GM23248 (cell line): ENCODE measurements at regions not wholly inside any gene's neighbourhood (a gene's known extent, or its start where the extent isn't known, plus 50 kb on each side); places are given as distances from the start of the nearest gene placed in this dataset.

Experiments
- DNase-seq: peaks from one replicate; pipeline ENCODE4 v3.0.0-alpha.2; 2015
- H2AFZ ChIP-seq: fragments of 200-600 bp; sonication (generic); 2 replicates; pipeline ENCODE4 v1.6.1; 2016; ENCODE audit warnings: antibody characterized with exemption
- H3F3A ChIP-seq: fragments of 200-600 bp; sonication (generic); 2 replicates; pipeline ENCODE4 v1.6.1; 2016; ENCODE audit warnings: mild to moderate bottlenecking, antibody characterized with exemption, mixed run types; ENCODE audit not compliant: insufficient read depth
- H3K27ac ChIP-seq: fragments of 200-600 bp; sonication (generic); 2 replicates; pipeline ENCODE4 v1.5.1; 2016; ENCODE audit warnings: mild to moderate bottlenecking
- H3K27me3 ChIP-seq: fragments of 200-600 bp; sonication (generic); replicated peaks from 2 replicates; pipeline ENCODE4 v1.6.1; 2016; ENCODE audit warnings: mild to moderate bottlenecking; ENCODE audit not compliant: insufficient read depth
- H3K36me3 ChIP-seq: fragments of 200-600 bp; sonication (generic); 2 replicates; pipeline ENCODE4 v1.6.1; 2016; ENCODE audit warnings: low read depth, mild to moderate bottlenecking
- H3K4me1 ChIP-seq: fragments of 200-600 bp; sonication (generic); 2 replicates; pipeline ENCODE4 v1.6.1; 2016; ENCODE audit warnings: mild to moderate bottlenecking; ENCODE audit not compliant: insufficient read depth
- H3K4me2 ChIP-seq: fragments of 200-600 bp; sonication (generic); one replicate; pipeline ENCODE4 v1.6.1; 2016; ENCODE audit warnings: mild to moderate bottlenecking; ENCODE audit not compliant: unreplicated experiment
- H3K4me3 ChIP-seq: fragments of 200-600 bp; sonication (generic); 2 replicates; pipeline ENCODE4 v1.5.1; 2016; ENCODE audit warnings: mild to moderate bottlenecking
- H3K79me2 ChIP-seq: fragments of 200-600 bp; sonication (generic); 2 replicates; pipeline ENCODE4 v1.6.1; 2016; ENCODE audit warnings: mild to moderate bottlenecking; ENCODE audit not compliant: insufficient read depth
- H3K9ac ChIP-seq: fragments of 200-600 bp; sonication (generic); 2 replicates; pipeline ENCODE4 v1.6.1; 2016; ENCODE audit warnings: mild to moderate bottlenecking
- H3K9me2 ChIP-seq: fragments of 200-600 bp; sonication (generic); 2 replicates; pipeline ENCODE4 v1.6.1; 2016; ENCODE audit warnings: mixed run types, mild to moderate bottlenecking, moderate library complexity; ENCODE audit not compliant: insufficient read depth
- H3K9me3 ChIP-seq: fragments of 200-600 bp; sonication (generic); one replicate; pipeline ENCODE4 v1.6.1; 2017; ENCODE audit warnings: low read depth
- H4K20me1 ChIP-seq: fragments of 200-600 bp; sonication (generic); 2 replicates; pipeline ENCODE4 v1.6.0; 2016; ENCODE audit not compliant: insufficient read depth
- EZH2 ChIP-seq: fragments of 200-600 bp; sonication (generic); IDR thresholded peaks from 2 replicates; pipeline ENCODE4 v1.6.1; 2018; ENCODE audit warnings: antibody characterized with exemption, mild to moderate bottlenecking; ENCODE audit not compliant: insufficient read depth, poor library complexity, severe bottlenecking
- EZH2phosphoT487 ChIP-seq: fragments of 200-600 bp; sonication (generic); IDR thresholded peaks from 2 replicates; pipeline ENCODE4 v1.6.1; 2018; ENCODE audit warnings: antibody characterized with exemption, moderate library complexity, mild to moderate bottlenecking, low read depth; ENCODE audit not compliant: insufficient read depth
- WGBS, 2 experiments: methylation state at CpG; one replicate each; pipeline ENCODE4 v1.1.6; 2015 to 2017; ENCODE audit warnings: low lambda C conversion rate in 2 of 2, low coverage in 1 of 2; ENCODE audit errors: missing lambda C conversion rate in 2 of 2; 5-methylcytosine and 5-hydroxymethylcytosine counted together
- in situ Hi-C: fragments of 300-500 bp; cut with MboI; formaldehyde crosslinking; loops from 2 replicates; pipeline ENCODE4 v1.15.0; 2020

- no peaks in the 10 kb centered on the region for H3K36me3 ChIP-seq
- H3K9ac ChIP-seq = no peak overlapping the region
- no peaks in the 10 kb centered on the region for H3K9me3 ChIP-seq
- H3K79me2 ChIP-seq = no peaks in the 10 kb centered on the region
- in situ Hi-C loops = no loop called here
- no peaks in the 10 kb centered on the region for H4K20me1 ChIP-seq
- no peak overlapping the region for H2AFZ ChIP-seq
- no peak overlapping the region for H3K27ac ChIP-seq
- H3F3A ChIP-seq = no peaks in the 10 kb centered on the region
- H3K27me3 ChIP-seq = 0 out of 2 replicates have a peak, but pooled peaks cover 11% of the 10 kb centered on the region
- no peaks in the 10 kb centered on the region for H3K9me2 ChIP-seq
- TF ChIP-seq EZH2 = no peak
- no peak for TF ChIP-seq EZH2phosphoT487
- H3K4me2 ChIP-seq = no peak overlapping the region
- no peak for DNase-seq
- H3K4me3 ChIP-seq = no peak overlapping the region
- no peaks in the 10 kb centered on the region for H3K4me1 ChIP-seq
Observed at GRCh38 chr14:55963295-55963694, 154.9 kb upstream of the PELI2 start.

GRCh38 chr14:55964091-55964490, 154.1 kb upstream of the PELI2 start:
- Histone ChIP-seq H3K9ac (no peak overlapping the region), H3K9me3 (no peaks in the 10 kb centered on the region), H3K27ac (no peak overlapping the region), H3K79me2 (no peaks in the 10 kb centered on the region), H3K4me1 (no peaks in the 10 kb centered on the region), H4K20me1 (no peaks in the 10 kb centered on the region), H3K4me2 (no peak overlapping the region), H3K36me3 (no peaks in the 10 kb centered on the region), H3K4me3 (no peak overlapping the region), H3K9me2 (no peaks in the 10 kb centered on the region), H3F3A (no peaks in the 10 kb centered on the region), H3K27me3 (0 out of 2 replicates have a peak, but pooled peaks cover 11% of the 10 kb centered on the region), H2AFZ (no peak overlapping the region)
- DNase-seq = no peak
- in situ Hi-C loops = no loop called here
- WGBS, 2 experiments = 62 to 66% methylated on average over 8 of the region's 8 CpGs
- TF ChIP-seq EZH2 (no peak), EZH2phosphoT487 (no peak)

GRCh38 chr14:55964821-55965220, 153.4 kb upstream of the PELI2 start:
- TF ChIP-seq EZH2 (no peak), EZH2phosphoT487 (no peak)
- H3K4me3 ChIP-seq = no peak overlapping the region
- H3F3A ChIP-seq = no peaks in the 10 kb centered on the region
- H3K79me2 ChIP-seq = no peaks in the 10 kb centered on the region
- no peak overlapping the region for H3K27ac ChIP-seq
- H3K27me3 ChIP-seq = 0 out of 2 replicates have a peak, but pooled peaks cover 11% of the 10 kb centered on the region
- no peaks in the 10 kb centered on the region for H4K20me1 ChIP-seq
- H3K36me3 ChIP-seq = no peaks in the 10 kb centered on the region
- no peak overlapping the region for H2AFZ ChIP-seq
- no peak for DNase-seq
- no peaks in the 10 kb centered on the region for H3K9me2 ChIP-seq
- H3K4me2 ChIP-seq = no peak overlapping the region
- in situ Hi-C loops = no loop called here
- 24 to 29% methylated on average over 3 of the region's 3 CpGs for WGBS, 2 experiments
- no peaks in the 10 kb centered on the region for H3K4me1 ChIP-seq
- H3K9me3 ChIP-seq = no peaks in the 10 kb centered on the region
- no peak overlapping the region for H3K9ac ChIP-seq

- in situ Hi-C loops = no loop called here
- no peaks in the 10 kb centered on the region for H3K36me3 ChIP-seq
- H3K27me3 ChIP-seq = 0 out of 2 replicates have a peak, but pooled peaks cover 4% of the 10 kb centered on the region
- no peak overlapping the region for H3K9ac ChIP-seq
- no peak overlapping the region for H3K4me3 ChIP-seq
- no peaks in the 10 kb centered on the region for H3K9me3 ChIP-seq
- no peaks in the 10 kb centered on the region for H3K79me2 ChIP-seq
- H4K20me1 ChIP-seq = no peaks in the 10 kb centered on the region
- H3K4me2 ChIP-seq = no peak overlapping the region
- H3K27ac ChIP-seq = no peak overlapping the region
- H3K9me2 ChIP-seq = no peaks in the 10 kb centered on the region
- no peak overlapping the region for H2AFZ ChIP-seq
- WGBS, 2 experiments = 30 to 31% methylated on average over 2 of the region's 2 CpGs
- no peaks in the 10 kb centered on the region for H3F3A ChIP-seq
- no peak for TF ChIP-seq EZH2
- TF ChIP-seq EZH2phosphoT487 = no peak
- DNase-seq = no peak
- H3K4me1 ChIP-seq = no peaks in the 10 kb centered on the region
Observed at GRCh38 chr14:55965851-55966250, 152.4 kb upstream of the PELI2 start.

GRCh38 chr14:55968741-55969140, 149.5 kb upstream of the PELI2 start:
- Histone ChIP-seq H3K79me2 (no peaks in the 10 kb centered on the region), H3K9ac (no peak overlapping the region), H4K20me1 (no peaks in the 10 kb centered on the region), H3F3A (no peaks in the 10 kb centered on the region), H3K27me3 (no peaks in the 10 kb centered on the region), H2AFZ (no peak overlapping the region), H3K9me3 (no peaks in the 10 kb centered on the region), H3K9me2 (no peaks in the 10 kb centered on the region), H3K4me3 (no peak overlapping the region), H3K36me3 (no peaks in the 10 kb centered on the region), H3K4me1 (no peaks in the 10 kb centered on the region), H3K4me2 (no peak overlapping the region), H3K27ac (no peak overlapping the region)
- TF ChIP-seq EZH2 (no peak), EZH2phosphoT487 (no peak)
- DNase-seq = no peak
- in situ Hi-C loops = no loop called here
- 75 to 78% methylated on average over 3 of the region's 3 CpGs for WGBS, 2 experiments
